ENCODE measurements at regions not wholly inside any gene's neighbourhood (a gene's known extent, or its start where the extent isn't known, plus 50 kb on each side); places are given as distances from the start of the nearest gene placed in this dataset.
"Not testable (repeated sequence)": the region's sequence is repeated elsewhere in the genome, so short reads cannot be mapped to it uniquely, and the experiment has no call there.

DNA sequence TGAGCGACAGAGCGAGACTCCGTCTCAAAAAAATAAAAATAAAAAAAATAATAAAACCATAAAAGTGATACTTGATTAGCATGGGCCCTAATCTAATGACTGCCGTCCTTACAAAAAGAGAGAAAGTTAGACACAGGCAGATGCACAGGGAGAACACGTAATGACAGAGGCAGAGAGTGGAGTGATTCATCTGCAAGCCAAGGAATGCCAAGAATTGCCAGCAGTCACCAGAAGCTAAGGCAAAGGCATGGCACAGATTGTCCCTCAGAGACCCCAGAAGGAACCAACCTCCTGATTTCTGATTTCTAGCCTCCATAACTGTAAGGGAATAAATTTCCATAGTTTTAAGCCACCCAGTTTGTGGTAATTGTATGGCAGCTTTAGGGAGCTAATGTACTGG lies 79.6 kb upstream of the FREM1 start:
- no TSS peak for BruUV-seq (replicated peaks)
- TF ChIP-seq, protein P1, sequence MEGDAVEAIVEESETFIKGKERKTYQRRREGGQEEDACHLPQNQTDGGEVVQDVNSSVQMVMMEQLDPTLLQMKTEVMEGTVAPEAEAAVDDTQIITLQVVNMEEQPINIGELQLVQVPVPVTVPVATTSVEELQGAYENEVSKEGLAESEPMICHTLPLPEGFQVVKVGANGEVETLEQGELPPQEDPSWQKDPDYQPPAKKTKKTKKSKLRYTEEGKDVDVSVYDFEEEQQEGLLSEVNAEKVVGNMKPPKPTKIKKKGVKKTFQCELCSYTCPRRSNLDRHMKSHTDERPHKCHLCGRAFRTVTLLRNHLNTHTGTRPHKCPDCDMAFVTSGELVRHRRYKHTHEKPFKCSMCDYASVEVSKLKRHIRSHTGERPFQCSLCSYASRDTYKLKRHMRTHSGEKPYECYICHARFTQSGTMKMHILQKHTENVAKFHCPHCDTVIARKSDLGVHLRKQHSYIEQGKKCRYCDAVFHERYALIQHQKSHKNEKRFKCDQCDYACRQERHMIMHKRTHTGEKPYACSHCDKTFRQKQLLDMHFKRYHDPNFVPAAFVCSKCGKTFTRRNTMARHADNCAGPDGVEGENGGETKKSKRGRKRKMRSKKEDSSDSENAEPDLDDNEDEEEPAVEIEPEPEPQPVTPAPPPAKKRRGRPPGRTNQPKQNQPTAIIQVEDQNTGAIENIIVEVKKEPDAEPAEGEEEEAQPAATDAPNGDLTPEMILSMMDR (IDR thresholded peaks at IDR 0.05; ENCODE audit: unreplicated experiment): no peak
- H3K4me1 Mint-ChIP-seq (ENCODE audit: insufficient read depth, unreplicated experiment): no peaks in the 10 kb centered on the region
- H3K36me3 Mint-ChIP-seq (ENCODE audit: insufficient read depth, unreplicated experiment): no peaks in the 10 kb centered on the region
- POLR2A ChIA-PET: no interaction called here
- no peak overlapping the region for H3K27ac Mint-ChIP-seq (ENCODE audit: low read depth, unreplicated experiment)
- H3K27me3 Mint-ChIP-seq (ENCODE audit: insufficient read depth, unreplicated experiment): peaks cover 53% of the 10 kb centered on the region
- peak; percentile 8 for DNase-seq (ENCODE audit: unreplicated experiment)
- H3K9me3 Mint-ChIP-seq (ENCODE audit: unreplicated experiment): no peaks in the 10 kb centered on the region
- no peak overlapping the region for H3K4me3 Mint-ChIP-seq (ENCODE audit: unreplicated experiment)
- CTCF ChIA-PET: no interaction called here
- intact Hi-C loops (cut with micrococcal nuclease): no loop called here

DNA sequence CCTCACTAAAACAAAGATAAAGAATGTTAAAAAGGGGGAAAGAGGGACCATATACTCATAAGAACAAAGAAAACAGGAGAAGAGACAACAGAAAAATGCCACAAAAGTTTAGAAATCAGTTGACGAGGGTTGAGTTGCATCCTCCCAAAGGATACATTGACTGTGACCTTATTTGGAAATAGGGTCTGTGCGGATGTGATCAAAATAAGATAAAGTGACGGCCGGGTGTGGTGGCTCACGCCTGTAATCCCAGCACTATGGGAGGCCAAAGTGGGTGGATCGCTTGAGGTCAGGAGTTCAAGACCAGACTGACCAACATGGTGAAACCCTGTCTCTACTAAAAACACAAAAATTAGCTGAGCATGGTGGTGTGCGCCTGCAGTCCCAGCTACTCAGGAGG lies 79.1 kb upstream of the FREM1 start:
- H3K4me1 Mint-ChIP-seq (ENCODE audit: insufficient read depth, unreplicated experiment); H3K4me3 Mint-ChIP-seq (ENCODE audit: unreplicated experiment); DNase-seq (ENCODE audit: unreplicated experiment); H3K9me3 Mint-ChIP-seq (ENCODE audit: unreplicated experiment); intact Hi-C loops (cut with micrococcal nuclease); POLR2A ChIA-PET; BruUV-seq (replicated peaks); H3K36me3 Mint-ChIP-seq (ENCODE audit: insufficient read depth, unreplicated experiment); H3K27ac Mint-ChIP-seq (ENCODE audit: low read depth, unreplicated experiment); CTCF ChIA-PET: not testable (repeated sequence)
- H3K27me3 Mint-ChIP-seq (ENCODE audit: insufficient read depth, unreplicated experiment): peaks cover 49% of the 10 kb centered on the region

DNA sequence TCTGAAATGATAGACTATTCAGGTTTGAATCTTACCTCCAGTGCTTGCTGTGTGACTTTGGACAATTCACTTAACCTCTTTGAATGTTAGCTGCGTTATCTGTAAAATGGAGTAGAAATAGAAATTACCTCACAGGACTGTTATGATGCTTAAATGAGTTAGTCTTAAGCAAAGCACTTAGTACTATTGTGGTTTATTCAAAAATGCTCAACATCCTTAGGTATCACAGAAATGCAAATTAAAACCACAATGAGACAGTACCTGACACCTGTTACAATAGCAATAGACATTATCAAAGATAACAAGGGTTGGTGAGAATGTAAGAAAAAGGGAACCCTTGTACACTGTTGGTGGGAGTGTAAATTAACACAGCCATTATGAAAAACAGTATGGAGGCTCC lies 77.6 kb upstream of the FREM1 start:
- TF ChIP-seq, protein P1 (IDR thresholded peaks at IDR 0.05; ENCODE audit: unreplicated experiment): no peak
- no peak overlapping the region for H3K4me3 Mint-ChIP-seq (ENCODE audit: unreplicated experiment)
- H3K27ac Mint-ChIP-seq (ENCODE audit: low read depth, unreplicated experiment): no peak overlapping the region
- H3K4me1 Mint-ChIP-seq (ENCODE audit: insufficient read depth, unreplicated experiment): no peaks in the 10 kb centered on the region
- CTCF ChIA-PET: interaction anchor here (0.7 kb wide), 1 partner anchor 23 kb away, joined by 4 read pairs; no protein-coding TSS in a partner anchor
- H3K36me3 Mint-ChIP-seq (ENCODE audit: insufficient read depth, unreplicated experiment): no peaks in the 10 kb centered on the region
- DNase-seq (ENCODE audit: unreplicated experiment): no peak
- peaks cover 36% of the 10 kb centered on the region for H3K27me3 Mint-ChIP-seq (ENCODE audit: insufficient read depth, unreplicated experiment)
- POLR2A ChIA-PET: no interaction called here
- no peaks in the 10 kb centered on the region for H3K9me3 Mint-ChIP-seq (ENCODE audit: unreplicated experiment)
- BruUV-seq (replicated peaks): no TSS peak
- intact Hi-C loops (cut with micrococcal nuclease): no loop called here

DNA sequence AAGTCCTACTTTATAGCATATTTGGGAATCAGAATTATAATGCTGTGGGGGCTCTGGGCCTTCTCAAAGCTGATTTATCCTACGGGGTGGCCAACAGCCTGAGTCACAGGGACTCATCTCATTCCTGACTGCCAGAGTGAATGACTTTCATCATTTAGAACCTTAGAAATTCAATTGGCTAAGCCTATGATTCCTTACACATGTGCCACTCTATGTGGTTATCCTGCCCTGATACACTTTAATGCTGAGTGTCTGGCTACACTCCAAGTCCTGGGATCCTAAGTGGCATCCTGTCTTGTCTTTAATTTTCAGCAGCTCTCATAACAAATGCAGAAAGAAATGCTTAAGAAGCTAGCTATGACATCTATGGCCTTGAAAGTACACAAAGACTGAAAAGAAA lies 75.2 kb upstream of the FREM1 start:
- CTCF ChIA-PET: no interaction called here
- intact Hi-C loops (cut with micrococcal nuclease): no loop called here
- DNase-seq (ENCODE audit: unreplicated experiment): no peak
- POLR2A ChIA-PET: interaction anchor here (0.6 kb wide), 1 partner anchor 150 kb away, joined by 3 read pairs; no protein-coding TSS in a partner anchor
- Mint-ChIP-seq H3K27me3 (ENCODE audit: insufficient read depth, unreplicated experiment) (peaks cover 42% of the 10 kb centered on the region), H3K4me1 (ENCODE audit: insufficient read depth, unreplicated experiment) (no peaks in the 10 kb centered on the region), H3K36me3 (ENCODE audit: insufficient read depth, unreplicated experiment) (no peaks in the 10 kb centered on the region), H3K4me3 (ENCODE audit: unreplicated experiment) (no peak overlapping the region), H3K9me3 (ENCODE audit: unreplicated experiment) (no peaks in the 10 kb centered on the region), H3K27ac (ENCODE audit: low read depth, unreplicated experiment) (no peak overlapping the region)
- no TSS peak for BruUV-seq (replicated peaks)
- TF ChIP-seq, protein P1 (IDR thresholded peaks at IDR 0.05; ENCODE audit: unreplicated experiment): no peak

DNA sequence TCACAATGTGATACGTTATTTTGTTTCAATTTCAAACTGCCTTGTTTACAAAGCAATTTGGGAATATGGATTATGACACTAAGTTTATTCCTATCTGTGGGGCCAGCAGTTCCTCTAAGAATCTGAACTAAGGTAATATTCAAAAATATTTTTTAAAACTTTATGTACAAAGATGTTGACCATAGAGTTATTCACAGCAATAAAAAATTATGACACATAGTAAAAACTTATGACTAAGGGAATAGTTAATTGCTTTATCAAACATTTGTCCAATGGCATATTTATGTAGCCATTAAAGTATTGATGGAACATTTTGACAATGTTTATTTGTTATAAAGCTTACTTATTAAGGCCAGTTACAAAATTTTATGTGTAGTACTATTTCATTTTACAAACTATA lies 73.4 kb upstream of the FREM1 start:
- Mint-ChIP-seq H3K4me3 (ENCODE audit: unreplicated experiment) (no peak overlapping the region), H3K4me1 (ENCODE audit: insufficient read depth, unreplicated experiment) (no peaks in the 10 kb centered on the region), H3K27ac (ENCODE audit: low read depth, unreplicated experiment) (no peak overlapping the region), H3K9me3 (ENCODE audit: unreplicated experiment) (no peaks in the 10 kb centered on the region), H3K36me3 (ENCODE audit: insufficient read depth, unreplicated experiment) (no peaks in the 10 kb centered on the region), H3K27me3 (ENCODE audit: insufficient read depth, unreplicated experiment) (peaks cover 39% of the 10 kb centered on the region)
- no TSS peak for BruUV-seq (replicated peaks)
- intact Hi-C loops (cut with micrococcal nuclease): no loop called here
- TF ChIP-seq, protein P1 (IDR thresholded peaks at IDR 0.05; ENCODE audit: unreplicated experiment): no peak
- ChIA-PET POLR2A (no interaction called here), CTCF (no interaction called here)
- DNase-seq (ENCODE audit: unreplicated experiment): no peak

All from MCF 10A (cell line).